Adrenal gland (tissue), 9 donors: ENCODE measurements at regions not wholly inside any gene's neighbourhood (a gene's known extent, or its start where the extent isn't known, plus 50 kb on each side); places are given as distances from the start of the nearest gene placed in this dataset.

Experiments used
- DNase-seq, 7 donors: peaks; one replicate each; pipeline ENCODE4 v3.0.0-alpha.2; 2019 to 2020
- H3K27ac ChIP-seq, 5 donors: fragments of 200-600 bp; sonication (generic) in 4 of 5; 1 replicate in 3 of 5; 2 replicates in 2 of 5; pipeline versions ENCODE4 v1.5.1 to v1.8.0; 2016 to 2020; ENCODE audit warnings: mild to moderate bottlenecking in 1 of 5
- H3K27me3 ChIP-seq: fragments of 200-600 bp; 2 replicates; pipeline ENCODE4 v1.8.0; 2021
- H3K36me3 ChIP-seq, 2 donors: fragments of 200-600 bp; replicated peaks in 1 of 2; 1 replicate in 1 of 2; 2 replicates in 1 of 2; pipeline versions ENCODE4 v1.5.1 to v1.8.0; 2018 to 2022
- H3K4me1 ChIP-seq, 2 donors: fragments of 200-600 bp; replicated peaks in 1 of 2; 1 replicate in 1 of 2; 2 replicates in 1 of 2; pipeline versions ENCODE4 v1.5.1 to v1.8.0; 2018 to 2021
- H3K4me3 ChIP-seq, 4 donors: fragments of 200-600 bp; sonication (generic) in 3 of 4; one replicate each; pipeline ENCODE4 v1.5.1; 2016 to 2018
- H3K9me3 ChIP-seq, 3 donors: fragments of 200-600 bp; sonication (generic) in 1 of 3; replicated peaks in 1 of 3; 1 replicate in 2 of 3; 2 replicates in 1 of 3; pipeline versions ENCODE4 v1.5.1 to v1.8.0; 2016 to 2021
- POLR2A ChIP-seq, 2 donors: fragments of 450-650 bp; IDR thresholded peaks; one replicate each; pipeline ENCODE4 v1.6.1; 2017; ENCODE audit warnings: antibody characterized with exemption in 2 of 2, mild to moderate bottlenecking in 2 of 2, moderate library complexity in 1 of 2
- WGBS, 4 donors: extraction: QIAGEN DNeasy Blood & Tissue Kit in 2 of 4; methylation state at CpG; one replicate each; pipeline versions ENCODE4 v1.1.5 to v1.1.7; 2013 to 2017; 5-methylcytosine and 5-hydroxymethylcytosine counted together
- intact Hi-C, 2 donors: fragments of 100-400 bp; cut with DNase I; formaldehyde crosslinking; loops; one replicate each; pipeline versions ENCODE4 v1.14.1 to v1.15.0; 2022 to 2023
- TF ChIP-seq, protein P1 (sequence below), 6 experiments: fragments of 450-650 bp in 4 of 6; fragments of 200-600 bp in 2 of 6; sonication (generic) in 1 of 6; IDR thresholded peaks; 1 replicate in 5 of 6; 2 replicates in 1 of 6; pipeline versions ENCODE4 v1.5.1 to v1.8.0; 2016 to 2021; ENCODE audit warnings: antibody characterized with exemption in 6 of 6, mild to moderate bottlenecking in 2 of 6, moderate library complexity in 1 of 6
- donor health status: healthy with polysubstance abuse.
- donor health status: Bipolar disorder and iron deficiency.
- donor health status: DM: yes; HTN: yes; CAD: no.
- donor health status: DM: no; HTN: no; CAD: no.
- donor health status: DM: no; HTN: no; CAD: no.

DNA sequence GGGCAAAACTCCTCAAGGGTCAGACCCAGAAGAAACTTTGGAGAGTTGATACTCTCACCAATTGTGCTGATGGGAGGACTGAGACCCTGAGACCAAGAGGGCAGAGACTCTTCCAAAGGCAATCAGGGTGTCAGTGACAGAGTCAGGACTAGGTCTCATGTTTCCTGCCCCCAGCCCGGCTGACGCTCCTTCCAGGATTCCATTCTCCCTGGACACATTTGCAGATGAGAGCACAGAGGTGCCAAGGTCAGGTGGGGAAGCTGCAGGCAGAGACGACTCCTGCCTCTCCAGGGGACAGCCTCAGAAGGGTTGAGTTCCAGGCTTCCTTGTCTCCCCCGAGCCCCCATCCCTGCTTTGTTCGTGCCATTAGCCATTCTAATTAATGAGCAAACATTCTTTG is 174.1 kb downstream of the WSCD1 start:
- Histone ChIP-seq H3K36me3 (no peaks in the 10 kb centered on the region), H3K27me3 (peaks cover 3% of the 10 kb centered on the region), H3K27ac (no peak overlapping the region), H3K4me3 (no peak overlapping the region), H3K4me1 (no peaks in the 10 kb centered on the region), H3K9me3 (no peaks in the 10 kb centered on the region)
- TF ChIP-seq POLR2A (IDR thresholded peaks at IDR 0.05), result no peak
- TF ChIP-seq, protein P1, sequence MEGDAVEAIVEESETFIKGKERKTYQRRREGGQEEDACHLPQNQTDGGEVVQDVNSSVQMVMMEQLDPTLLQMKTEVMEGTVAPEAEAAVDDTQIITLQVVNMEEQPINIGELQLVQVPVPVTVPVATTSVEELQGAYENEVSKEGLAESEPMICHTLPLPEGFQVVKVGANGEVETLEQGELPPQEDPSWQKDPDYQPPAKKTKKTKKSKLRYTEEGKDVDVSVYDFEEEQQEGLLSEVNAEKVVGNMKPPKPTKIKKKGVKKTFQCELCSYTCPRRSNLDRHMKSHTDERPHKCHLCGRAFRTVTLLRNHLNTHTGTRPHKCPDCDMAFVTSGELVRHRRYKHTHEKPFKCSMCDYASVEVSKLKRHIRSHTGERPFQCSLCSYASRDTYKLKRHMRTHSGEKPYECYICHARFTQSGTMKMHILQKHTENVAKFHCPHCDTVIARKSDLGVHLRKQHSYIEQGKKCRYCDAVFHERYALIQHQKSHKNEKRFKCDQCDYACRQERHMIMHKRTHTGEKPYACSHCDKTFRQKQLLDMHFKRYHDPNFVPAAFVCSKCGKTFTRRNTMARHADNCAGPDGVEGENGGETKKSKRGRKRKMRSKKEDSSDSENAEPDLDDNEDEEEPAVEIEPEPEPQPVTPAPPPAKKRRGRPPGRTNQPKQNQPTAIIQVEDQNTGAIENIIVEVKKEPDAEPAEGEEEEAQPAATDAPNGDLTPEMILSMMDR (IDR thresholded peaks at IDR 0.05), result no peak
- 51 to 62% (median 57%) methylated on average over 5 of the region's 5 CpGs for WGBS, 4 donors
- intact Hi-C loops, result no loop called here
- DNase-seq, result peak in 1 of 7 donors; percentile 7

DNA sequence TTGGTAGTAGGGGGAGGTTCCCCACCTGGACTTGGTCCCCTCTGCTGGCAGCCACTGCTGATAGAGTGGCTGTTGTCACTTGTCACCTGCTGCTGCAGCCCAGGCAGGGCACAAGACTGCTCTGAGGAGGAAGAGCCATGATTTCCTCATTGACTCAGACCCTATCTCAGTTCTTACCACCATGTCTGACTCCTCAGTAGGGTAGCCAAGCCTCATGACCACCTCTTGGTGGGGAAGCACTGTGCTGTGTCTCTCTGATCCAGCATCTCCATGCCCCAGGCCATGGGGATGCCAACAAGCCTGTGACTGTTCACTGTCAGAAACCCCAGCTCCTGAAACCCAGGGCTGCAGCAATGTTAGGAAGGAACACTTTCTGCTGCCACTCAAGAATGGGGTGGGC is 173.0 kb downstream of the WSCD1 start:
- DNase-seq, result peak in 1 of 7 donors; percentile 9
- no peaks in the 10 kb centered on the region for H3K9me3 ChIP-seq
- no peaks in the 10 kb centered on the region for H3K36me3 ChIP-seq
- peaks cover 3% of the 10 kb centered on the region for H3K27me3 ChIP-seq
- H3K27ac ChIP-seq, result no peak overlapping the region
- H3K4me1 ChIP-seq, result no peaks in the 10 kb centered on the region
- intact Hi-C loops, result no loop called here
- TF ChIP-seq POLR2A (IDR thresholded peaks at IDR 0.05), result no peak
- TF ChIP-seq, protein P1 (IDR thresholded peaks at IDR 0.05), result no peak
- H3K4me3 ChIP-seq, result no peak overlapping the region

DNA sequence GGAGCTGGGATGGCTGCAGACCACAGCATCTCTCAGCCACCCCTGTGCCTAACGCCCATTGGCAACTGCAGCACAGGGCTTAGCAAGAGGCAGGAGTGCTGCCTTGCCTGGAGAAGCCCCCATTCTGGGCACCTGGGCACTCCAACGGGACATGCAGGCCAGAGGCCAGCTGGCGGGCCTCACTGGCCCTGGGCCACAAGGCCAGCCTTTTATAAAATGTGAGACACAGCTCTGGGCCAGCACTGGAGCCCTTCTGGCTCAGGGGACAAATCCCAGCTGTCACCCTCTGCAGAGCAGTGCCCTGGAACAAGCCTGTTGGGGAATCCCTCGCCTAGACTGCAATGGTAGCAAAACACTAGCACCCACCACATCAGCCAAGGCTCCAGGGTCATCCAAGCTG is 171.8 kb downstream of the WSCD1 start:
- Histone ChIP-seq H3K9me3 (no peaks in the 10 kb centered on the region), H3K4me1 (no peaks in the 10 kb centered on the region), H3K27me3 (peaks cover 3% of the 10 kb centered on the region), H3K27ac (no peak overlapping the region), H3K4me3 (no peak overlapping the region), H3K36me3 (no peaks in the 10 kb centered on the region)
- DNase-seq, result no peak
- intact Hi-C loops, result no loop called here
- no peak for TF ChIP-seq POLR2A (IDR thresholded peaks at IDR 0.05)
- TF ChIP-seq, protein P1 (IDR thresholded peaks at IDR 0.05), result no peak
- 52 to 70% (median 60%) methylated on average over 1 to 4 of the region's 4 CpGs for WGBS, 4 donors

DNA sequence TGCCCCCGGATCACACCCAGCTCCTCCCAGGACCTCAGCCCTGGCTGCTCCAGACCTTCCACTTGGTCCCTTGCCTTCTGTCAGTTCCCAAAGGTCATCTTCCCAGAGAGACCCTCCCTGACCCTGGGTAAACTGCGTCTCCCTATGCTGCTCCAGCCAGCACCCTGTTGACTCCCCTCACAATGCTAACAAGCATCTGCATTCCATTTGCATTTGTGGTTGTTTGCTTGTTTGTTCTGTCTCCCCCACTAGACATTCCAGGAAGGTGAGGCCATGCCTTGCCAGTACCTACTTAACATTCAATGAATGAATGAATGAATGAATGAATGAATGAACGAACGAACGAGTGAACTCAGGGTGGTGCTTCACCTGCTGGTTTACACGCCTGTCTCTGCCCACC is 171.2 kb downstream of the WSCD1 start:
- no peak overlapping the region for H3K4me3 ChIP-seq
- TF ChIP-seq, protein P1 (IDR thresholded peaks at IDR 0.05), result no peak
- TF ChIP-seq POLR2A (IDR thresholded peaks at IDR 0.05), result no peak
- H3K27ac ChIP-seq, result no peak overlapping the region
- no peaks in the 10 kb centered on the region for H3K36me3 ChIP-seq
- WGBS, 4 donors, result 49 to 57% (median 52%) methylated on average over 6 of the region's 6 CpGs
- H3K4me1 ChIP-seq, result no peaks in the 10 kb centered on the region
- H3K9me3 ChIP-seq, result no peaks in the 10 kb centered on the region
- peak in 1 of 7 donors; percentile 10 for DNase-seq
- intact Hi-C loops, result no loop called here
- H3K27me3 ChIP-seq, result peaks cover 3% of the 10 kb centered on the region
